ENCODE measurements at regions not wholly inside any gene's neighbourhood (a gene's known extent, or its start where the extent isn't known, plus 50 kb on each side); places are given as distances from the start of the nearest gene placed in this dataset.

DNA sequence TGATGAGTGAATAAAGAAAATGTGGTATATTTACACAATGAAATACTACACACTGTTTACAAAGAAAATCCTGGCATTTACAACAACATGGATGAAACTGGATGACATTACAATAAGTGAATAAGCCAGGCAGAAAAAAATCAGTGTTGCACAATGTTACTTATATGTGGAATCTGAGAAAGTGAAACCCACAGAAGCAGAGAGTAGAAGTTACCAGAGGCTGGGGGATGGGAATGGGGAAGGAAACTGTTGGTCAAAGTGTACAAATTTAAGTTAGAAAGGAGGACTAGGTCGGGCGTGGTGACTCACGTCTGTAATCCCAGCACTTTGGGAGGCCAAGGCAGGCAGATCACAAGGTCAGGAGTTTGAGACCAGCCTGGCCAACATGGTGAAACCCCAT, 538.5 kb upstream of the MKI67 start:
- no peak for TF ChIP-seq POLR2A (IDR thresholded peaks at IDR 0.05)
- TF ChIP-seq, protein P1, sequence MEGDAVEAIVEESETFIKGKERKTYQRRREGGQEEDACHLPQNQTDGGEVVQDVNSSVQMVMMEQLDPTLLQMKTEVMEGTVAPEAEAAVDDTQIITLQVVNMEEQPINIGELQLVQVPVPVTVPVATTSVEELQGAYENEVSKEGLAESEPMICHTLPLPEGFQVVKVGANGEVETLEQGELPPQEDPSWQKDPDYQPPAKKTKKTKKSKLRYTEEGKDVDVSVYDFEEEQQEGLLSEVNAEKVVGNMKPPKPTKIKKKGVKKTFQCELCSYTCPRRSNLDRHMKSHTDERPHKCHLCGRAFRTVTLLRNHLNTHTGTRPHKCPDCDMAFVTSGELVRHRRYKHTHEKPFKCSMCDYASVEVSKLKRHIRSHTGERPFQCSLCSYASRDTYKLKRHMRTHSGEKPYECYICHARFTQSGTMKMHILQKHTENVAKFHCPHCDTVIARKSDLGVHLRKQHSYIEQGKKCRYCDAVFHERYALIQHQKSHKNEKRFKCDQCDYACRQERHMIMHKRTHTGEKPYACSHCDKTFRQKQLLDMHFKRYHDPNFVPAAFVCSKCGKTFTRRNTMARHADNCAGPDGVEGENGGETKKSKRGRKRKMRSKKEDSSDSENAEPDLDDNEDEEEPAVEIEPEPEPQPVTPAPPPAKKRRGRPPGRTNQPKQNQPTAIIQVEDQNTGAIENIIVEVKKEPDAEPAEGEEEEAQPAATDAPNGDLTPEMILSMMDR (IDR thresholded peaks at IDR 0.05), result no peak
